OCI-LY1 (cell line): ENCODE measurements at regions not wholly inside any gene's neighbourhood (a gene's known extent, or its start where the extent isn't known, plus 50 kb on each side); places are given as distances from the start of the nearest gene placed in this dataset.

ENCODE experiments used
- EZH2 ChIP-seq: fragments of 200-600 bp; sonication (generic), shearing (Covaris generic); IDR thresholded peaks from 2 replicates; pipeline ENCODE4 v1.8.0; 2017; ENCODE audit warnings: borderline replicate concordance, mixed run types, mild to moderate bottlenecking, antibody characterized with exemption, low read length, moderate library complexity, mixed read lengths
- TF ChIP-seq, protein P1 (sequence below): fragments of 200-600 bp; sonication (generic), shearing (Covaris generic); IDR thresholded peaks from 2 replicates; pipeline ENCODE4 v1.5.1; 2017; ENCODE audit warnings: mild to moderate bottlenecking, antibody characterized with exemption, low read length, moderate library complexity, mixed read lengths

DNA sequence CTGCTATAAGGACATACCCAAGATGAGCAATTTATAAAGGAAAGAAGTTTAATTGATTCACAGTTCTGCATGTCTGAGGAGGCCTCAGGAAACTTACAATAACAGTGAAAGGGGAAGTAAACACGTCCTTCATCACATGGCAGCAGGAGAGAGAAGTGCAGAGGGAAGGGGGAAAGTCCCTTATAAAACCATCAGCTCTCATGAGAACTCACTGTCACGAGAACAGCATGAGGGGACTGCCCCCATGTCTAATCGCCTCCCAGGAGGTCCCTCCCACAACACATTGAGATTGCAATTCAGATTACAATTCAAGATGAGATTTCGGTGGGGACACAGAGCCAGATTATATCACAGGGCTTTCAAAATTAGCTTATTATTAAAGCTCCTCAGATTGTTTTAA is 209.5 kb upstream of the PPP3CA start:
- TF ChIP-seq, protein P1, sequence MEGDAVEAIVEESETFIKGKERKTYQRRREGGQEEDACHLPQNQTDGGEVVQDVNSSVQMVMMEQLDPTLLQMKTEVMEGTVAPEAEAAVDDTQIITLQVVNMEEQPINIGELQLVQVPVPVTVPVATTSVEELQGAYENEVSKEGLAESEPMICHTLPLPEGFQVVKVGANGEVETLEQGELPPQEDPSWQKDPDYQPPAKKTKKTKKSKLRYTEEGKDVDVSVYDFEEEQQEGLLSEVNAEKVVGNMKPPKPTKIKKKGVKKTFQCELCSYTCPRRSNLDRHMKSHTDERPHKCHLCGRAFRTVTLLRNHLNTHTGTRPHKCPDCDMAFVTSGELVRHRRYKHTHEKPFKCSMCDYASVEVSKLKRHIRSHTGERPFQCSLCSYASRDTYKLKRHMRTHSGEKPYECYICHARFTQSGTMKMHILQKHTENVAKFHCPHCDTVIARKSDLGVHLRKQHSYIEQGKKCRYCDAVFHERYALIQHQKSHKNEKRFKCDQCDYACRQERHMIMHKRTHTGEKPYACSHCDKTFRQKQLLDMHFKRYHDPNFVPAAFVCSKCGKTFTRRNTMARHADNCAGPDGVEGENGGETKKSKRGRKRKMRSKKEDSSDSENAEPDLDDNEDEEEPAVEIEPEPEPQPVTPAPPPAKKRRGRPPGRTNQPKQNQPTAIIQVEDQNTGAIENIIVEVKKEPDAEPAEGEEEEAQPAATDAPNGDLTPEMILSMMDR, result no peak
- TF ChIP-seq EZH2, result no peak
